ENCODE measurements at regions not wholly inside any gene's neighbourhood (a gene's known extent, or its start where the extent isn't known, plus 50 kb on each side); places are given as distances from the start of the nearest gene placed in this dataset.

DNA sequence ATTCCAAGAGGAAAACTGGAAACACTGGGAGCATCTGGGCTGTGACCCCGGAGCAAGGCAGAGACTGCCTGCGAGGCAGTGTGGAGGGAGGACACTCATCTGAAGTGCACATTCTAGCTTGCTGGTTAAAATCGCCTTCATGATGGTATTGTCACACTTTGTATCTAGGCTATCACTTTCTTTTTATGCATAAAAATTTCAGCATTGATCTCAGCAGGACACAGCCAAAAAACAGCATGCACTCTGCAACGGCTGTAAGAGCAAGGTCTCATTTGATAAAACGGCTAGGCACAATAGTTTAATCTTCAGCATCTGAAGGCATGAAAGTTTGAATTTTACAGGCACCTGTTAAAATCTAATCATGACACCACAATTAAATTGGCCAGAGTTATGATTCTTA, 110.8 kb upstream of the IRX1 start:
- Histone ChIP-seq H3K4me2 (ENCODE audit: low read length) (no peak overlapping the region), H3K36me3 (ENCODE audit: control insufficient read depth in 1 of 2, insufficient read depth in 2 of 2, low read length in 2 of 2) (no peaks in the 10 kb centered on the region), H3K9me3 (ENCODE audit: control insufficient read depth in 1 of 2, insufficient read depth in 1 of 2, low read depth in 1 of 2, low read length in 2 of 2) (peaks cover 18 to 20% of the 10 kb centered on the region in 2 experiments; a peak in 2 of 4 replicates), H3K9ac (ENCODE audit: low read length) (no peak overlapping the region), H3K9me2 (ENCODE audit: insufficient read depth) (no peaks in the 10 kb centered on the region), H3K4me3 (replicated peaks in 1 of 2; ENCODE audit: low read depth in 1 of 2, low read length in 2 of 2) (no peak overlapping the region), H4K20me1 (ENCODE audit: insufficient read depth) (no peaks in the 10 kb centered on the region), H3K79me2 (ENCODE audit: insufficient read depth, low read length) (no peaks in the 10 kb centered on the region), H2AFZ (ENCODE audit: low read depth, low read length, poor library complexity, severe bottlenecking) (no peak overlapping the region), H3K4me1 (ENCODE audit: control insufficient read depth in 1 of 2, insufficient read depth in 2 of 2, low read length in 2 of 2) (no peaks in the 10 kb centered on the region), H3K27ac (ENCODE audit: low read depth, low read length) (no peak overlapping the region), H3K27me3 (ENCODE audit: insufficient read depth, low read length) (no peaks in the 10 kb centered on the region)
- no peak for ATAC-seq
- intact Hi-C loops (cut with micrococcal nuclease), result no loop called here
- TF ChIP-seq SP1 (IDR thresholded peaks at IDR 0.05; ENCODE audit: low read depth) (no peak), CEBPB (IDR thresholded peaks at IDR 0.05; ENCODE audit: low read depth) (no peak), EZH2 (IDR thresholded peaks at IDR 0.05) (no peak), ZNF274 (IDR thresholded peaks at IDR 0.05; ENCODE audit: low read depth, low read length) (no peak)
- TF ChIP-seq, protein P1, sequence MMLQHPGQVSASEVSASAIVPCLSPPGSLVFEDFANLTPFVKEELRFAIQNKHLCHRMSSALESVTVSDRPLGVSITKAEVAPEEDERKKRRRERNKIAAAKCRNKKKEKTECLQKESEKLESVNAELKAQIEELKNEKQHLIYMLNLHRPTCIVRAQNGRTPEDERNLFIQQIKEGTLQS (IDR thresholded peaks at IDR 0.05), result no peak
- TF ChIP-seq, protein P2, sequence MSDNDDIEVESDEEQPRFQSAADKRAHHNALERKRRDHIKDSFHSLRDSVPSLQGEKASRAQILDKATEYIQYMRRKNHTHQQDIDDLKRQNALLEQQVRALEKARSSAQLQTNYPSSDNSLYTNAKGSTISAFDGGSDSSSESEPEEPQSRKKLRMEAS (IDR thresholded peaks at IDR 0.05), result no peak
- TF ChIP-seq, protein P3, sequence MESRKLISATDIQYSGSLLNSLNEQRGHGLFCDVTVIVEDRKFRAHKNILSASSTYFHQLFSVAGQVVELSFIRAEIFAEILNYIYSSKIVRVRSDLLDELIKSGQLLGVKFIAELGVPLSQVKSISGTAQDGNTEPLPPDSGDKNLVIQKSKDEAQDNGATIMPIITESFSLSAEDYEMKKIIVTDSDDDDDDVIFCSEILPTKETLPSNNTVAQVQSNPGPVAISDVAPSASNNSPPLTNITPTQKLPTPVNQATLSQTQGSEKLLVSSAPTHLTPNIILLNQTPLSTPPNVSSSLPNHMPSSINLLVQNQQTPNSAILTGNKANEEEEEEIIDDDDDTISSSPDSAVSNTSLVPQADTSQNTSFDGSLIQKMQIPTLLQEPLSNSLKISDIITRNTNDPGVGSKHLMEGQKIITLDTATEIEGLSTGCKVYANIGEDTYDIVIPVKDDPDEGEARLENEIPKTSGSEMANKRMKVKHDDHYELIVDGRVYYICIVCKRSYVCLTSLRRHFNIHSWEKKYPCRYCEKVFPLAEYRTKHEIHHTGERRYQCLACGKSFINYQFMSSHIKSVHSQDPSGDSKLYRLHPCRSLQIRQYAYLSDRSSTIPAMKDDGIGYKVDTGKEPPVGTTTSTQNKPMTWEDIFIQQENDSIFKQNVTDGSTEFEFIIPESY (IDR thresholded peaks at IDR 0.05; ENCODE audit: extremely low read depth, insufficient replicate concordance, low read length), result no peak
- CTCF ChIA-PET, result no interaction called here
- POLR2A ChIA-PET, result no interaction called here
- RAD21 ChIA-PET (ENCODE audit: low non-redundant PET in 1 of 2, low total read pairs in 2 of 2, uncharacterized antibody in 2 of 2, unreplicated experiment in 2 of 2), result no interaction called here
- no peak for DNase-seq (ENCODE audit: low read depth, low spot score)
- BruUV-seq (replicated peaks), result no TSS peak

DNA sequence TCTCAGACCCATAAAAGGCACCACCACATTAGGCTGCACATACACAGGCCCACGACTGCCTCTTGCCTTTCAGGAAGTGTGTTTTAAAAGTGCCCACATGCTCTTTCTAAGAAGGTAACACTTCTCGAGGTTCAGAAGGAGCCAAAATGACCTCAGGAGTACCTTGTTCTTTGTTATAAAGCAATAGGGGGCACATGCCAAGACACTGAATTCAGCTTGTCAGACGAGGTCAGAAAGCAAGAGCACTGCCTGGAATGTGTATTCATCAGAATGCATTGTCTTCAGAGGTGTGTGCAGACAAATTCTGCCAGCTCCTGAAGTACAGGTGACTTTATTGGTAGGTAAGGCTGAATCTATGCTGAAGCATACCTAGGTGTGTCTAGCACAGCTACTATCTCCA, 114.5 kb upstream of the IRX1 start:
- H3K9me2 ChIP-seq (ENCODE audit: insufficient read depth), result no peaks in the 10 kb centered on the region
- intact Hi-C loops (cut with micrococcal nuclease), result no loop called here
- H3K9me3 ChIP-seq (ENCODE audit: control insufficient read depth in 1 of 2, insufficient read depth in 1 of 2, low read depth in 1 of 2, low read length in 2 of 2), result peaks cover 16% of the 10 kb centered on the region in 2 experiments; a peak in 2 of 4 replicates
- ATAC-seq (no peak), DNase-seq (ENCODE audit: low read depth, low spot score) (no peak)
- no peak overlapping the region for H3K27ac ChIP-seq (ENCODE audit: low read depth, low read length)
- no peak overlapping the region for H3K4me3 ChIP-seq (replicated peaks in 1 of 2; ENCODE audit: low read depth in 1 of 2, low read length in 2 of 2)
- H3K36me3 ChIP-seq (ENCODE audit: control insufficient read depth in 1 of 2, insufficient read depth in 2 of 2, low read length in 2 of 2), result no peaks in the 10 kb centered on the region
- RAD21 ChIA-PET (ENCODE audit: low non-redundant PET in 1 of 2, low total read pairs in 2 of 2, uncharacterized antibody in 2 of 2, unreplicated experiment in 2 of 2), result no interaction called here
- CTCF ChIA-PET, result no interaction called here
- no peaks in the 10 kb centered on the region for H3K27me3 ChIP-seq (ENCODE audit: insufficient read depth, low read length)
- H3K4me2 ChIP-seq (ENCODE audit: low read length), result no peak overlapping the region
- H3K79me2 ChIP-seq (ENCODE audit: insufficient read depth, low read length), result no peaks in the 10 kb centered on the region
- H3K9ac ChIP-seq (ENCODE audit: low read length), result no peak overlapping the region
- H4K20me1 ChIP-seq (ENCODE audit: insufficient read depth), result no peaks in the 10 kb centered on the region
- H2AFZ ChIP-seq (ENCODE audit: low read depth, low read length, poor library complexity, severe bottlenecking), result no peak overlapping the region
- POLR2A ChIA-PET, result no interaction called here
- H3K4me1 ChIP-seq (ENCODE audit: control insufficient read depth in 1 of 2, insufficient read depth in 2 of 2, low read length in 2 of 2), result no peaks in the 10 kb centered on the region
- no TSS peak for BruUV-seq (replicated peaks)
- TF ChIP-seq CEBPB (IDR thresholded peaks at IDR 0.05; ENCODE audit: low read depth) (no peak), ZFX (IDR thresholded peaks at IDR 0.05) (no peak), SRF (IDR thresholded peaks at IDR 0.05; ENCODE audit: low read depth) (no peak), ELF1 (IDR thresholded peaks at IDR 0.05; ENCODE audit: borderline replicate concordance, low read depth) (no peak), POLR2A (IDR thresholded peaks at IDR 0.05; ENCODE audit: borderline replicate concordance, extremely low read depth, insufficient read depth, insufficient read length) (no peak), JUND (IDR thresholded peaks at IDR 0.05) (no peak), EZH2 (IDR thresholded peaks at IDR 0.05) (no peak), ZNF274 (IDR thresholded peaks at IDR 0.05; ENCODE audit: low read depth, low read length) (no peak), FOSL1 (IDR thresholded peaks at IDR 0.05; ENCODE audit: low read depth) (no peak), EGR1 (IDR thresholded peaks at IDR 0.05; ENCODE audit: low read depth) (no peak)
- TF ChIP-seq, protein P3 (IDR thresholded peaks at IDR 0.05; ENCODE audit: extremely low read depth, insufficient replicate concordance, low read length), result no peak
- TF ChIP-seq, protein P4, sequence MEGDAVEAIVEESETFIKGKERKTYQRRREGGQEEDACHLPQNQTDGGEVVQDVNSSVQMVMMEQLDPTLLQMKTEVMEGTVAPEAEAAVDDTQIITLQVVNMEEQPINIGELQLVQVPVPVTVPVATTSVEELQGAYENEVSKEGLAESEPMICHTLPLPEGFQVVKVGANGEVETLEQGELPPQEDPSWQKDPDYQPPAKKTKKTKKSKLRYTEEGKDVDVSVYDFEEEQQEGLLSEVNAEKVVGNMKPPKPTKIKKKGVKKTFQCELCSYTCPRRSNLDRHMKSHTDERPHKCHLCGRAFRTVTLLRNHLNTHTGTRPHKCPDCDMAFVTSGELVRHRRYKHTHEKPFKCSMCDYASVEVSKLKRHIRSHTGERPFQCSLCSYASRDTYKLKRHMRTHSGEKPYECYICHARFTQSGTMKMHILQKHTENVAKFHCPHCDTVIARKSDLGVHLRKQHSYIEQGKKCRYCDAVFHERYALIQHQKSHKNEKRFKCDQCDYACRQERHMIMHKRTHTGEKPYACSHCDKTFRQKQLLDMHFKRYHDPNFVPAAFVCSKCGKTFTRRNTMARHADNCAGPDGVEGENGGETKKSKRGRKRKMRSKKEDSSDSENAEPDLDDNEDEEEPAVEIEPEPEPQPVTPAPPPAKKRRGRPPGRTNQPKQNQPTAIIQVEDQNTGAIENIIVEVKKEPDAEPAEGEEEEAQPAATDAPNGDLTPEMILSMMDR (IDR thresholded peaks at IDR 0.05 in 2 of 3, conservative IDR thresholded peaks at IDR 0.05 in 1 of 3; ENCODE audit: borderline replicate concordance in 1 of 3, insufficient read depth in 1 of 3, low read depth in 2 of 3, low read length in 2 of 3), result no peak
- TF ChIP-seq, protein P1 (IDR thresholded peaks at IDR 0.05), result no peak
